DND-41 (cell line): ENCODE measurements at regions not wholly inside any gene's neighbourhood (a gene's known extent, or its start where the extent isn't known, plus 50 kb on each side); places are given as distances from the start of the nearest gene placed in this dataset.
"Not testable (repeated sequence)": the region's sequence is repeated elsewhere in the genome, so short reads cannot be mapped to it uniquely, and the experiment has no call there.

Experiments
- ATAC-seq: fragments of 200-7000 bp; cut with Tn5 transposase; 3 replicates; pipeline ENCODE4 v1.9.1; 2021; ENCODE audit warnings: low read depth; ENCODE audit not compliant: insufficient read depth
- DNase-seq: peaks from one replicate; pipeline ENCODE4 v3.0.0-alpha.2; 2020
- H2AFZ ChIP-seq: 2 replicates; pipeline ENCODE4 v1.6.0; 2012; ENCODE audit warnings: low read depth, low read length
- H3K27ac ChIP-seq: 2 replicates; pipeline ENCODE4 v1.5.1; 2012; ENCODE audit warnings: low read length, inconsistent platforms
- H3K27me3 ChIP-seq: fragments of 200-600 bp; sonication (generic); 2 replicates; pipeline ENCODE4 v1.6.0; 2012; ENCODE audit warnings: low read length, mild to moderate bottlenecking, inconsistent platforms; ENCODE audit not compliant: insufficient read depth, poor library complexity
- H3K36me3 ChIP-seq: 2 replicates; pipeline ENCODE4 v1.5.1; 2012; ENCODE audit warnings: low read length, inconsistent platforms; ENCODE audit not compliant: insufficient read depth
- H3K4me1 ChIP-seq: 2 replicates; pipeline ENCODE4 v1.5.1; 2012; ENCODE audit warnings: mild to moderate bottlenecking, low read length; ENCODE audit not compliant: insufficient read depth
- H3K4me2 ChIP-seq: 2 replicates; pipeline ENCODE4 v1.6.0; 2012; ENCODE audit warnings: mild to moderate bottlenecking, moderate library complexity, low read length, inconsistent platforms; ENCODE audit not compliant: insufficient read depth
- H3K4me3 ChIP-seq, 2 experiments: fragments of 200-600 bp in 1 of 2; shearing (Covaris generic) in 1 of 2; 2 replicates each; pipeline ENCODE4 v1.5.1; 2012 to 2016; ENCODE audit warnings: inconsistent platforms in 2 of 2, low read length in 2 of 2, mild to moderate bottlenecking in 2 of 2, low read depth in 1 of 2, moderate library complexity in 1 of 2
- H3K79me2 ChIP-seq: 2 replicates; pipeline ENCODE4 v1.6.0; 2012; ENCODE audit warnings: low read length, inconsistent platforms; ENCODE audit not compliant: insufficient read depth
- H3K9ac ChIP-seq: 2 replicates; pipeline ENCODE4 v1.6.0; 2012; ENCODE audit warnings: low read depth, mild to moderate bottlenecking, inconsistent platforms, low read length, moderate library complexity
- H3K9me3 ChIP-seq: 2 replicates; pipeline ENCODE4 v1.5.1; 2012; ENCODE audit warnings: low read length, moderate library complexity, mild to moderate bottlenecking, inconsistent platforms; ENCODE audit not compliant: insufficient read depth, severe bottlenecking
- H4K20me1 ChIP-seq: 2 replicates; pipeline ENCODE4 v1.6.0; 2012; ENCODE audit warnings: low read length; ENCODE audit not compliant: insufficient read depth
- CTCF ChIP-seq: IDR thresholded peaks from 2 replicates; pipeline ENCODE4 v1.5.1; 2012; ENCODE audit warnings: borderline replicate concordance, low read length, moderate library complexity, mild to moderate bottlenecking; ENCODE audit not compliant: poor library complexity, severe bottlenecking; ENCODE audit errors: extremely low read depth
- EZH2 ChIP-seq: IDR thresholded peaks from 3 replicates; pipeline ENCODE4 v1.6.1; 2012; ENCODE audit warnings: borderline replicate concordance, low read depth, mild to moderate bottlenecking, moderate library complexity, low read length, inconsistent platforms; ENCODE audit not compliant: severe bottlenecking

DNA sequence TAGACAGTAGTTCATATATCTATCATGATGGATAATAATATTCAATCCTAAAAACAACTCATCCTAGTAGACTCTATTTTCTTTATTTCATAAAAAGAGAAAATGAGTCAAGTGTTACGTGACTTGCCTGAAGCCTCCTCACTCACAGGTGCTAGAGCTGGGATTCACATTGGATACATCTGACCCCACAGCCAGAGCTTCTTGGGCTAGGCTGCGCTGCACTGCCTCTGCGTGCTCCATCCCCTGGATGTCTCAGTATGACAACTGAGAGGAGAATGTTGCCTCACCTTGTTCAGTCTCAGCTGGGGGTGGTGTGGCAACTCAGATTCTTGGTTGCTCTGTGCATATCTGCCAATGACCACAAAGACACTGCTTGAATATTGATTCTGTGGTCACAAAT is 286.6 kb downstream of the LIG4 start:
- Histone ChIP-seq H2AFZ (no peak overlapping the region), H3K9ac (no peak overlapping the region), H4K20me1 (no peaks in the 10 kb centered on the region), H3K27ac (no peak overlapping the region), H3K4me2 (no peak overlapping the region), H3K36me3 (no peaks in the 10 kb centered on the region), H3K4me3 (no peak overlapping the region), H3K4me1 (no peaks in the 10 kb centered on the region), H3K27me3 (no peaks in the 10 kb centered on the region), H3K79me2 (no peaks in the 10 kb centered on the region), H3K9me3 (no peaks in the 10 kb centered on the region)
- TF ChIP-seq CTCF (no peak), EZH2 (no peak)
- ATAC-seq (no peak), DNase-seq (no peak)

GRCh38 chr13:107927557-107927956 is 287.8 kb downstream of the LIG4 start:
- H3K4me2 ChIP-seq, result no peak overlapping the region
- no peak for TF ChIP-seq CTCF
- TF ChIP-seq EZH2, result no peak
- no peak overlapping the region for H2AFZ ChIP-seq
- no peak overlapping the region for H3K4me3 ChIP-seq
- no peak overlapping the region for H3K27ac ChIP-seq
- H3K4me1 ChIP-seq, result no peaks in the 10 kb centered on the region
- H3K27me3 ChIP-seq, result no peaks in the 10 kb centered on the region
- no peaks in the 10 kb centered on the region for H3K36me3 ChIP-seq
- H3K9me3 ChIP-seq, result no peaks in the 10 kb centered on the region
- H3K79me2 ChIP-seq, result no peaks in the 10 kb centered on the region
- H3K9ac ChIP-seq, result no peak overlapping the region
- ATAC-seq, result no peak
- no peaks in the 10 kb centered on the region for H4K20me1 ChIP-seq
- DNase-seq, result no peak

GRCh38 chr13:107926515-107926914 is 288.8 kb downstream of the LIG4 start:
- H3K4me2 ChIP-seq, ATAC-seq, H3K79me2 ChIP-seq, H3K36me3 ChIP-seq, H3K27me3 ChIP-seq, H3K27ac ChIP-seq, H4K20me1 ChIP-seq, H2AFZ ChIP-seq, H3K4me1 ChIP-seq, DNase-seq, H3K9ac ChIP-seq, H3K4me3 ChIP-seq, H3K9me3 ChIP-seq: not testable (repeated sequence)

- not testable (repeated sequence) for H3K4me3 ChIP-seq, H3K4me2 ChIP-seq, H3K27ac ChIP-seq, DNase-seq, ATAC-seq, H3K4me1 ChIP-seq, H3K79me2 ChIP-seq, H3K36me3 ChIP-seq, H3K9me3 ChIP-seq, H3K9ac ChIP-seq, H4K20me1 ChIP-seq, H3K27me3 ChIP-seq, H2AFZ ChIP-seq
Observed at GRCh38 chr13:107916902-107917301, 298.4 kb downstream of the LIG4 start.

DNA sequence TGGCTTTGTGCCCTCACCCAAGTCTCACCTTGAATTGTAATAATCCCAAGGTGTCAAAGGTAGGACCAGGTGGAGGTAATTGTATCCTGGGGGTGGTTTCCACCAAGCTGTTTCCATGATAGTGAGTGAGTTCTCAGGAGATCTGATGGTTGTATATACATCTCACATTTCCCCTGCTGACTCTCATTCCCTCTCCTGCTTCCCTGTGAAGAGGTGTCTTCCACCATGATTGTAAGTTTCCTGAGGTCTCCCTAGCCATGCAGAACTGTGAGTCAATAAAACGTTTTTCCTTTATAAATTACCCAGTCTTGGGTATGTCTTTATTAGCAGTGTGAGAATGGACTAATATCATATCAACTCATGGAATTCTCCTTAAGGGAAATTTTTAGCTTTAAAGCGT is 302.6 kb downstream of the LIG4 start:
- Histone ChIP-seq H3K36me3 (no peaks in the 10 kb centered on the region), H3K4me2 (no peak overlapping the region), H3K4me1 (no peaks in the 10 kb centered on the region), H3K27ac (no peak overlapping the region), H3K9me3 (no peaks in the 10 kb centered on the region), H3K27me3 (no peaks in the 10 kb centered on the region), H4K20me1 (no peaks in the 10 kb centered on the region), H2AFZ (no peak overlapping the region), H3K4me3 (no peak overlapping the region), H3K9ac (no peak overlapping the region), H3K79me2 (no peaks in the 10 kb centered on the region)
- no peak for ATAC-seq
- TF ChIP-seq CTCF (no peak), EZH2 (no peak)
- DNase-seq, result no peak
